GM23338 (cell line): ENCODE measurements at regions not wholly inside any gene's neighbourhood (a gene's known extent, or its start where the extent isn't known, plus 50 kb on each side); places are given as distances from the start of the nearest gene placed in this dataset.

Experiments used
- ATAC-seq: fragments of 200-7000 bp; cut with Tn5 transposase; 3 replicates; pipeline ENCODE4 v1.9.1; 2020
- DNase-seq: peaks from one replicate; pipeline ENCODE4 v3.0.0-alpha.2; 2015; ENCODE audit warnings: low spot score
- H2AFZ ChIP-seq: fragments of 200-600 bp; sonication (generic); 2 replicates; pipeline ENCODE4 v1.8.0; 2016; ENCODE audit warnings: antibody characterized with exemption, mild to moderate bottlenecking, moderate library complexity
- H3F3A ChIP-seq: fragments of 200-600 bp; sonication (generic); replicated peaks from 2 replicates; pipeline ENCODE4 v1.8.0; 2017; ENCODE audit warnings: antibody characterized with exemption, mixed run types, low read depth
- H3K27ac ChIP-seq: fragments of 200-600 bp; sonication (generic); 2 replicates; pipeline ENCODE4 v1.6.1; 2016; ENCODE audit warnings: low read depth
- H3K27me3 ChIP-seq: fragments of 200-600 bp; sonication (generic); 2 replicates; pipeline ENCODE4 v1.8.0; 2016; ENCODE audit warnings: mild to moderate bottlenecking, mixed run types, moderate library complexity; ENCODE audit not compliant: insufficient read depth
- H3K36me3 ChIP-seq: fragments of 200-600 bp; sonication (generic); 2 replicates; pipeline ENCODE4 v1.8.0; 2016; ENCODE audit warnings: mild to moderate bottlenecking; ENCODE audit not compliant: insufficient read depth
- H3K4me1 ChIP-seq: fragments of 200-600 bp; sonication (generic); 2 replicates; pipeline ENCODE4 v1.8.0; 2016; ENCODE audit warnings: mild to moderate bottlenecking, moderate library complexity; ENCODE audit not compliant: insufficient read depth
- H3K4me2 ChIP-seq: fragments of 200-600 bp; sonication (generic); 2 replicates; pipeline ENCODE4 v1.7.1; 2017; ENCODE audit warnings: mixed run types
- H3K4me3 ChIP-seq: fragments of 200-600 bp; sonication (generic); 2 replicates; pipeline ENCODE4 v1.6.1; 2016; ENCODE audit warnings: mixed run types
- H3K79me2 ChIP-seq: fragments of 200-600 bp; sonication (generic); replicated peaks from 2 replicates; pipeline ENCODE4 v1.8.0; 2017; ENCODE audit warnings: mild to moderate bottlenecking; ENCODE audit not compliant: insufficient read depth
- H3K9me2 ChIP-seq: fragments of 200-600 bp; sonication (generic); 2 replicates; pipeline ENCODE4 v1.8.0; 2017; ENCODE audit not compliant: insufficient read depth
- H4K20me1 ChIP-seq: fragments of 200-600 bp; sonication (generic); replicated peaks from 2 replicates; pipeline ENCODE4 v1.8.0; 2017; ENCODE audit warnings: mild to moderate bottlenecking; ENCODE audit not compliant: insufficient read depth
- H3K27ac Mint-ChIP-seq: 2 replicates; pipeline ENCODE4 v1.8.0; 2020; ENCODE audit warnings: inconsistent platforms, mild to moderate bottlenecking, moderate library complexity, mixed read lengths
- H3K27me3 Mint-ChIP-seq: 3 replicates; pipeline ENCODE4 v1.8.0; 2022; ENCODE audit warnings: low read depth, mild to moderate bottlenecking, moderate library complexity, mixed read lengths, inconsistent platforms; ENCODE audit not compliant: insufficient read depth, poor library complexity
- H3K36me3 Mint-ChIP-seq: 3 replicates; pipeline ENCODE4 v1.8.0; 2021; ENCODE audit warnings: low read depth, mild to moderate bottlenecking, inconsistent platforms, moderate library complexity, mixed read lengths
- H3K4me1 Mint-ChIP-seq: 3 replicates; pipeline ENCODE4 v1.8.0; 2020; ENCODE audit warnings: mild to moderate bottlenecking, inconsistent platforms, mixed read lengths
- H3K4me3 Mint-ChIP-seq: 3 replicates; pipeline ENCODE4 v1.8.0; 2021; ENCODE audit warnings: moderate library complexity, mild to moderate bottlenecking, inconsistent platforms, mixed read lengths
- H3K9me3 Mint-ChIP-seq: 3 replicates; pipeline ENCODE4 v1.8.0; 2020; ENCODE audit warnings: moderate library complexity, mild to moderate bottlenecking, inconsistent platforms, mixed read lengths
- ETS1 ChIP-seq: IDR thresholded peaks from 2 replicates; pipeline ENCODE4 v1.6.1; 2016; ENCODE audit warnings: antibody characterized with exemption
- REST ChIP-seq: IDR thresholded peaks from one replicate; pipeline ENCODE4 v1.6.1; 2018; ENCODE audit warnings: antibody characterized with exemption; ENCODE audit not compliant: unreplicated experiment
- STAT1 ChIP-seq: IDR thresholded peaks from one replicate; pipeline ENCODE4 v1.6.1; 2016; ENCODE audit warnings: antibody characterized with exemption; ENCODE audit not compliant: unreplicated experiment
- ZNF114 ChIP-seq: fragments of 250-450 bp; sonication (Bioruptor Pico); IDR thresholded peaks from 2 replicates; pipeline ENCODE4 v1.5.0; 2020; ENCODE audit warnings: mild to moderate bottlenecking, moderate library complexity
- ZNF331 ChIP-seq: fragments of 250-450 bp; sonication (Bioruptor Pico); IDR thresholded peaks from 2 replicates; pipeline ENCODE4 v1.5.0; 2020; ENCODE audit warnings: low read depth, mild to moderate bottlenecking, moderate library complexity
- TF ChIP-seq, protein P1 (sequence below): fragments of 250-450 bp; sonication (Bioruptor Pico); IDR thresholded peaks from 2 replicates; pipeline ENCODE4 v1.5.0; 2020; ENCODE audit warnings: mild to moderate bottlenecking, moderate library complexity

- H2AFZ ChIP-seq: no peak overlapping the region
- Mint-ChIP-seq H3K4me1 (peaks cover 7% of the 10 kb centered on the region; the same call in 1 of the 3 replicates), H3K9me3 (0 out of 3 replicates have a peak, but pooled peaks cover 5% of the 10 kb centered on the region), H3K36me3 (no peaks in the 10 kb centered on the region), H3K27ac (no peak overlapping the region), H3K27me3 (peaks cover 3% of the 10 kb centered on the region), H3K4me3 (no peak overlapping the region)
- H3K9me2 ChIP-seq: no peaks in the 10 kb centered on the region
- H3K27me3 ChIP-seq: no peaks in the 10 kb centered on the region
- H3K4me1 ChIP-seq: no peaks in the 10 kb centered on the region
- no peak overlapping the region for H3K27ac ChIP-seq
- H4K20me1 ChIP-seq: no peaks in the 10 kb centered on the region
- no peak overlapping the region for H3K4me2 ChIP-seq
- H3F3A ChIP-seq: no peaks in the 10 kb centered on the region
- DNase-seq (no peak), ATAC-seq (no peak)
- TF ChIP-seq STAT1 (no peak), ZNF114 (CRISPR knock-in tag) (no peak), ETS1 (no peak), REST (no peak), ZNF331 (CRISPR knock-in tag) (no peak)
- TF ChIP-seq, protein P1, sequence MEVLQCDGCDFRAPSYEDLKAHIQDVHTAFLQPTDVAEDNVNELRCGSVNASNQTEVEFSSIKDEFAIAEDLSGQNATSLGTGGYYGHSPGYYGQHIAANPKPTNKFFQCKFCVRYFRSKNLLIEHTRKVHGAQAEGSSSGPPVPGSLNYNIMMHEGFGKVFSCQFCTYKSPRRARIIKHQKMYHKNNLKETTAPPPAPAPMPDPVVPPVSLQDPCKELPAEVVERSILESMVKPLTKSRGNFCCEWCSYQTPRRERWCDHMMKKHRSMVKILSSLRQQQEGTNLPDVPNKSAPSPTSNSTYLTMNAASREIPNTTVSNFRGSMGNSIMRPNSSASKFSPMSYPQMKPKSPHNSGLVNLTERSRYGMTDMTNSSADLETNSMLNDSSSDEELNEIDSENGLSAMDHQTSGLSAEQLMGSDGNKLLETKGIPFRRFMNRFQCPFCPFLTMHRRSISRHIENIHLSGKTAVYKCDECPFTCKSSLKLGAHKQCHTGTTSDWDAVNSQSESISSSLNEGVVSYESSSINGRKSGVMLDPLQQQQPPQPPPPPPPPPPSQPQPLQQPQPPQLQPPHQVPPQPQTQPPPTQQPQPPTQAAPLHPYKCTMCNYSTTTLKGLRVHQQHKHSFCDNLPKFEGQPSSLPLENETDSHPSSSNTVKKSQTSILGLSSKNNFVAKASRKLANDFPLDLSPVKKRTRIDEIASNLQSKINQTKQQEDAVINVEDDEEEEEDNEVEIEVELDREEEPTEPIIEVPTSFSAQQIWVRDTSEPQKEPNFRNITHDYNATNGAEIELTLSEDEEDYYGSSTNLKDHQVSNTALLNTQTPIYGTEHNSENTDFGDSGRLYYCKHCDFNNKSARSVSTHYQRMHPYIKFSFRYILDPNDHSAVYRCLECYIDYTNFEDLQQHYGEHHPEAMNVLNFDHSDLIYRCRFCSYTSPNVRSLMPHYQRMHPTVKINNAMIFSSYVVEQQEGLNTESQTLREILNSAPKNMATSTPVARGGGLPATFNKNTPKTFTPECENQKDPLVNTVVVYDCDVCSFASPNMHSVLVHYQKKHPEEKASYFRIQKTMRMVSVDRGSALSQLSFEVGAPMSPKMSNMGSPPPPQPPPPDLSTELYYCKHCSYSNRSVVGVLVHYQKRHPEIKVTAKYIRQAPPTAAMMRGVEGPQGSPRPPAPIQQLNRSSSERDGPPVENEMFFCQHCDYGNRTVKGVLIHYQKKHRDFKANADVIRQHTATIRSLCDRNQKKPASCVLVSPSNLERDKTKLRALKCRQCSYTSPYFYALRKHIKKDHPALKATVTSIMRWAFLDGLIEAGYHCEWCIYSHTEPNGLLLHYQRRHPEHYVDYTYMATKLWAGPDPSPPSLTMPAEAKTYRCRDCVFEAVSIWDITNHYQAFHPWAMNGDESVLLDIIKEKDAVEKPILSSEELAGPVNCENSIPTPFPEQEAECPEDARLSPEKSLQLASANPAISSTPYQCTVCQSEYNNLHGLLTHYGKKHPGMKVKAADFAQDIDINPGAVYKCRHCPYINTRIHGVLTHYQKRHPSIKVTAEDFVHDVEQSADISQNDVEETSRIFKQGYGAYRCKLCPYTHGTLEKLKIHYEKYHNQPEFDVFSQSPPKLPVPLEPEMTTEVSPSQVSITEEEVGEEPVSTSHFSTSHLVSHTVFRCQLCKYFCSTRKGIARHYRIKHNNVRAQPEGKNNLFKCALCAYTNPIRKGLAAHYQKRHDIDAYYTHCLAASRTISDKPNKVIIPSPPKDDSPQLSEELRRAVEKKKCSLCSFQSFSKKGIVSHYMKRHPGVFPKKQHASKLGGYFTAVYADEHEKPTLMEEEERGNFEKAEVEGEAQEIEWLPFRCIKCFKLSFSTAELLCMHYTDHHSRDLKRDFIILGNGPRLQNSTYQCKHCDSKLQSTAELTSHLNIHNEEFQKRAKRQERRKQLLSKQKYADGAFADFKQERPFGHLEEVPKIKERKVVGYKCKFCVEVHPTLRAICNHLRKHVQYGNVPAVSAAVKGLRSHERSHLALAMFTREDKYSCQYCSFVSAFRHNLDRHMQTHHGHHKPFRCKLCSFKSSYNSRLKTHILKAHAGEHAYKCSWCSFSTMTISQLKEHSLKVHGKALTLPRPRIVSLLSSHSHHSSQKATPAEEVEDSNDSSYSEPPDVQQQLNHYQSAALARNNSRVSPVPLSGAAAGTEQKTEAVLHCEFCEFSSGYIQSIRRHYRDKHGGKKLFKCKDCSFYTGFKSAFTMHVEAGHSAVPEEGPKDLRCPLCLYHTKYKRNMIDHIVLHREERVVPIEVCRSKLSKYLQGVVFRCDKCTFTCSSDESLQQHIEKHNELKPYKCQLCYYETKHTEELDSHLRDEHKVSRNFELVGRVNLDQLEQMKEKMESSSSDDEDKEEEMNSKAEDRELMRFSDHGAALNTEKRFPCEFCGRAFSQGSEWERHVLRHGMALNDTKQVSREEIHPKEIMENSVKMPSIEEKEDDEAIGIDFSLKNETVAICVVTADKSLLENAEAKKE: no peak
- H3K4me3 ChIP-seq: no peak overlapping the region
- H3K79me2 ChIP-seq: no peaks in the 10 kb centered on the region
- H3K36me3 ChIP-seq: no peaks in the 10 kb centered on the region
Measured at GRCh38 chr15:38682861-38683260, 118.2 kb upstream of the RASGRP1 start.
